CD4-positive, alpha-beta T cell treated with Interleukin-4 for 4 hours (primary cell): ENCODE measurements at regions not wholly inside any gene's neighbourhood (a gene's known extent, or its start where the extent isn't known, plus 50 kb on each side); places are given as distances from the start of the nearest gene placed in this dataset.
"Not testable (repeated sequence)": the region's sequence is repeated elsewhere in the genome, so short reads cannot be mapped to it uniquely, and the experiment has no call there.

Experiments
- DNase-seq: peaks from one replicate; pipeline ENCODE4 v3.0.0-alpha.2; 2020

DNA sequence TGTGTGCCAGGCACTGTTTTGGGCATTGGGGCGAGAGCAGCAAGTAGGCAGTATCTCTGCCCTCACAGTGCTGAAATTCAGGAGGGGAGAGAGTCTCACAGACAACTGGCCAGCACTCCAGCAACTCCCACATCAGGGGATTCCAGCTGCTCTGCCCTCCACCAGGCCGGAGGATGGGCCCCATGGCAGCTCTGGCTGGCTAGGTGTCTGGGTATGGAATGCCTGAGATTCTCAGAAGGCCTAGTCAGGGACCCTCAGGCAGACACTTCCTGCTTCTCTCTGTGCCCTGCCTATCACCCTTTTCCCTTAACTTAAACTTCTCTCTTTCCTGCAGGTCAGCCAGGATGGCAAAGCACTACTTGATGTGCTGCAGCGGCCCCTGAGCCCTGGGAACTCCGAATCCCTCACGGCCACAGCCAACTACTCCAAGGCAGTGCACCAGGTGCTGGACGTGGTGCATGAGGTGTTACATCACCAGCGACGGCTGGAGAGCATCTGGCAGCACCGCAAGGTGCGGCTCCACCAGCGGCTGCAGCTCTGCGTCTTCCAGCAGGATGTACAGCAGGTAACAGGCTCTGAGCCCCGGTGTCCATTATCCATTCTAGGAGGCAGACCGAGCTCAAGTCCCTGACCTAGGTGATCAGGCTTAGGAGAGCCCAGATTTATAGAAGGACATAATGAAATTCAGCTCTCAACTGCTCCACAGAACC lies 342.2 kb upstream of the ROPN1 start:
- no peak for DNase-seq

DNA sequence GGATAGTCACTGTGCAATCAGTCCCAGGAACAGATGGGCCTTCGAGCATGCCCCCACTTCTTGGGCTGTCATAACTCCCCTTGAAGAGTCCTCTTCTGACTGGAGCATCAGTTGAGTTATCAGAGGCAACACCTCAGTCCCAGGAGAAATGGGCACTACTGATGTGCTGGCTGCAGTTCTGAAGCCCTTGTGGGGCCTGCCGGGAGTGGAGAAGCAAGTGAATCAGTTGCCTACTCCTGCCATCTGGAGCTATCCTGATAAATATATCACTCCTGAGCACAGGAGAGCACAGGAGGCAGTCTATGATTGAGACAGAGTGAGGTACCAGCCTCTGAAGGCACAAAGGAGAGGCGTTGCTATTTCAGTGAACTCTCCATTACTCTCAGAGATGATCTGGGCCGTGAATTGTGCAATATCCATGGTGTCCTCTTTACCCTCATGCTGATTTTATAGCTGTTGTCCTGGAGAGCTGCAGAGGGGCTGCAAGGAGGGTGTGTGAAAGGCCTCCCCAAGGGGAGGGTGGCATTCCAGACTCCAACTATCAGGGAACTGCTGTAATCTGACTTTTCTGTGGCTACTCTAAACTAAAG lies 344.2 kb upstream of the ROPN1 start:
- DNase-seq: no peak

DNA sequence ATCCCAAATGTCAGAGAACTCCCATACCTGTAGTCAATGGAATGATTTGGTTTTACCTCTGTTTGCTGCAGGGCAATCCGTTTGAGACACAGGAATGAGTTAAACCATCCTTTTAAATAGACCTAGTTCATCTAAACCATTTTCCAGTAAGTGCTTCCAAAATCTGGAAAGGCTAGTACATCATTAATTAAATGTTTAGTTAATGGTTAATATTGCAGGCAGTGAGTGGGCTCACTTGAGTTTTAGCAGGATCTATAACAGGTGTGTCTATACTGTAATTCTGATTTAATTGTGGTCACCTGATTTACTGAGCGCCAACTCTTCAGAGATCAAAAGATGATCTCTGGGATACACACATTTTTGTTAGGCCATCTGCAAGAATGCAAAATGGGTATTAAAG lies 353.9 kb upstream of the ROPN1 start:
- no peak for DNase-seq

DNA sequence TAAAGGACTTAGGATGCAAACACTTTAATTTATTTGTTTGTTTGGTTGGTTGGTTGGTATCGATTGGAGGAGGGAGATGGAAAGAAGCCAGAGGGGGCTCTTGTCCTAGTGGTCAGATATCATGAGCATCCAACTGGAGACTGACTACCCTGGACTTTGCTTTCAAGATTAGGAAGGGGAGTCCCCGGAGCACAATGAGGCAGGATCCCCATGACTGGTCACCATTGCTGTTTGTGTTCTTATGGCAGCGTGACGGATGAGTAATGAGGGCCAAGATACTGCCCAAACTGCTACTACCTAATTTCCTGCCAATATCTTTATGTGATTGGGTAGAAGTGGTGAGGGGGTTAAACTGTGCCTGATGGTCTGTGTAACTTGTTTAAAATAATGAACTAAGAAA lies 354.6 kb upstream of the ROPN1 start:
- no peak for DNase-seq

DNA sequence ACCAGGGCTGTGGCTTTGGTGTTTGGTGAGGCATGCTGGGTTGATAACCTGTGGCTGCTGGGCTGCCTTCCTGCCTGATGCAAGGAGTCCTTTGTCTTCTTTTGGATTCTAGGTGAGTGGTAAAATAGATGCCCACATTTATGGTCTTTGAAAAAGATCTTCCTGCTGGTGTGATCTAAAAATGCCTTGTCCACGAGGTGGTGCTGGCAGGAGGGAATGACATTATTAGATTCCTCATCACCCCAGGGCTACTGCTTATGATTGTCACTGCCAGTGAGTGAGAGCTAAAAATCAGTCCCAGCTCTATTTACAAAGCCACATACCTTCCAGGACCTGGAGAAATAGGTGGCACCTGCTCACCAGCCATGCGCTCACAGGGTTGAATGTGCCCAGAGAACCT lies 355.5 kb upstream of the ROPN1 start:
- DNase-seq: no peak

DNA sequence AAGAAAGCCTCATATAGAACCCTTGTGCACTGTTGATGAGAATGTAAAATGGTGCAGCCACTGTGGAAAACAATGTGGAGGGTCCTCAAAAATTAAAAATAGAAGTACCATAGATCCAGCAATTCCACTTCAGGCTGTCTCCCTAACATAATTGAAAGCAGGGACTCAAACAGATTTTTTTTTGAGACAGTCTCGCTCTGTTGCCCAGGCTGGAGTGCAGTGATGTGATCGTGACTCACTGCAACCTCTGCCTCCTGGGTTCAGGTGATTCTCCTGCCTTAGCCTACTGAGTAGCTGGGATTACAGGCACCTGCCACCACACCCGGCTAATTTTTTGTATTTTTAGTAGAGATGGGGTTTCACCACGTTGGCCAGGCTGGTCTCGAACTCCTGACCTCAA lies 356.6 kb upstream of the ROPN1 start:
- DNase-seq: not testable (repeated sequence)

DNA sequence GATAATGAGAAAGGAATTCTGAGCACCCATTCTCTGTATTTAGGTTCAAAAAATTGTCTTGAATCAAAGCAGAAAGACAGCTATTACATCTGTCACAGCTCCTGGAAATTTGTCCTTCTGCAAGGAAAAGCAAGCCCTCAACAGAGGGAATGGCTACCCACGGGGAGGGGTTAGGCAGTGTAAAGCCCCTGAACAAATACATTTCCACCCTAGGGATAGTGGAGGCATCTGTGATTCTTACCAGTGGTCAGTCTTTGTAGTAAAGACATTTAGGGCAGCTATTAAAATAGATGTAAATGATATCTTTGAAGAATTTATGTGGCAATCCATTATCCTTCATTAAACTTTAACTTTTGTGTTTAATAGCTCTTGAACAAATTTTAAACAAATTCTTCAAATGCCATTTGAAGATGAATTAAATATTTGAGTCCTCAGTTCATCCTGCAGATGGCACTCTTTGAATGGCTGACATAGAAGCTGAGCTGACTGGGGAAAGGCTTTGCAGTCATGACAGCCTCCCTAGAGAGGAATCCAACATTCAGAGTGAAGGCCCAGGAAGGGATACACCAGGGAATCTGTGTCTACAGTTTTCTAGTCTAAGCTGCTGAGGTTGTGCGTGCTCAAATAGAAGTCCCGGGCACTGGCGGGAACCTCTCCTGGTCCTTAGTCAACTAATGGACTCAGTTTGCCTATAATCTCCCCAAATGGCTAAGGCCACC lies 359.7 kb upstream of the ROPN1 start:
- no peak for DNase-seq

DNA sequence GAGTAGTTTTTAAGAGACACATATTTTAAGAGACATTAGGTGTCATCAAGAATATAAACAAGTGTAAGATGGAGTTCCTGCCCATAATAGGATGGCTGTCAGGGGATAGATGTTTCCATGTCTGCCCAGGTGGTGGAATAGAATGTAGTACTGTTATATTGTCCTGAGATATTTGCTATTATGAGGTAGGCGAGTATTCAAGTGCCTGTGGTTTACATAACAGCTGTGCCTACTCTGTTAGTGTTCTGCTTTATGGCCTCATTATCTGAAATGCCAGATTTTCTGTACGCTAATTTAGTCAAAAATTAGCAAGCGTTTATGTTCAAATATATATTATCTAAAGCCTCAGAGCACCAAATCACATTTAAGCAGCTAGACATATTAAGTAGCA lies 360.2 kb upstream of the ROPN1 start:
- DNase-seq: no peak

DNA sequence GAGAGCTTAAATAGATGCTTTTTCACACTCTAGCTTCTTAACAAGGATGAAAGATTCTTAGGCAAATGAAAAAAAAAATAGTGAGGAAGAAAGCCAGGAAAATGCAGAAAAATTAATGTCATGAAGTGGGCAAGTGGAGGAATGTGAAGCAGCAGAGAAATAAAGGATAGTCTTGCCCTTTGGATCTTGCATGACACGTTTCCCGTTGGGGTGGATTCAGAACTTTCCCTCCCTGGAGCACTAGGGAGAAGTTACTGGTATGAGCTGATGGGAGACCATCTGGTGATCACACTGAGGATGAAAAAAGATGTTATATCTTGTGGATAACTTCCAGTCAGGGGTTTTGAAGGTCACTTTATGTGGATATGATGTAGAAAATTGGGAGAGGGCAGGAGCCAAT lies 361.8 kb upstream of the ROPN1 start:
- no peak for DNase-seq

DNA sequence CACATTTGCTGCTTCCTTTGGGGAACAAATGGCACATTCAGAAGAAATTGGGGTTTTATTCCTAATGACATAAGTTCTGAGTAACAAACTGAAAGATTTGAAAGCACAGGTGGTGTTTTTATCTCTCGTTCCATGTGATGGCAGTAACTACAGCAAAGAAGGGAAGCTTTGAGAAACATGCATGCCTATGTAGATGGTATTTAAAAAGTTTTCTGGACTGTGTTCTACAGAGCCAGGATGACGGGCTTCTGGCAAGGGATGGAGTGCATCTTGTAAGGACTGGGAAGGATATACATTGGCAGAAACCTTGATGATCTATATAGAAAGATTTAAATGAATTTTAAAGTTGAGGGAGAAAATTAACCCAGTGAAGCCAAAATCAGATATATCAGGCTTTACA lies 362.2 kb upstream of the ROPN1 start:
- no peak for DNase-seq

DNA sequence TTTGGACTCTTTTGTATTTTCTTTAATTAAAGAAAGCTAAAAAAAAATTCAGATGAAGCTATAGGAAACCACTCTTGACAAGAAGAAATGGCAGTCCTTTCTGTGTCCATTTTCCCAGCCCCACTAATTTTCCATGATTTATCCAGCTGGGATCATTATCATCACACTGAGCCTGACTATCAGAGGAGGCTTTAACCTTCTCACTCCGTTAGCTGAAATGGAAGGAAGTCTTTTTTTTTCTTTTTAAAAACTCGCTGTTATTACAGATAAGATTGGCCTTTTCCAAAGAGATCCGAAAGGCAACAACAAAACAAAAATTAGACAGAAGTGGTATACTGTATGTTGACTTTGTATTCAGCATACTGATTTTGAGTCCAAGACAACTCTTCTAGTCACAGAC lies 366.2 kb upstream of the ROPN1 start:
- DNase-seq: no peak

DNA sequence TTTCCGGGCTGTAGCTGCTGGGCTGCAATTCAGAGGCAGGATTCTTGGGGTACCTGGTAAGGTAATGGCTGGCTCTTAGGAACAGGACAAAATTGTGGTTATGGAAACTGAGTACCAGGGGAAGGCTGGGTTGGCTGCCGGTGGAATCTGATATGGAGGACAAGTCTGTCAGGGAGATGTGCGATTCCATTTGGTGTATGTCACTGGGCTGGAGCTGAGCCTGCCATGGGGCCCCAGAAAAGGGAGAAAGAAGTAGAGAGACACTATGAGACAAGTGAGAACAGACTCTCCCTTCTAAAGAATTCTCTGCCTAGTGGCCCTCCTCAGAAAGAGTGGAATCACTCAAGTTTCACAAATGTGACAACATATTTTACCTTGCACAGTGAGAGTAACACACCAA lies 368.2 kb upstream of the ROPN1 start:
- DNase-seq: no peak

DNA sequence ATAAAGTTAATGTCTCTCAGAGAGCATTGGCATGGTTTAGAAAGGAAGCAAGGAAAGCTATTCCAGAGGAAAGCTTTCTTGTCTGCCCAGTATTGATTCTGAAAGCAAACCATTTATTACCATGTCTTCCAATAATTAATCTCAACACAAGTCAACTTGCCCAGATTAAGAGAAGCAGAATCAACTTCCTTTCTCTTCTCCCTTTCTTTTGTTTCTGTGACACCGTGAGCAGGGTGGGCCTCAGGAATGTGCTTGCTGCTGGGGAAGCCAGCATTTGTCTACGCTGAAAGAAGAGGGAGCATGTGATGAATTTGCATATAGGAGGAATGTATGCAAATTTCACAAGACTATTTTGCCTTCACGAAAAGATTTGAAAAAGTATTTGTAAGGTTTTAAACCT lies 368.6 kb upstream of the ROPN1 start:
- no peak for DNase-seq

DNA sequence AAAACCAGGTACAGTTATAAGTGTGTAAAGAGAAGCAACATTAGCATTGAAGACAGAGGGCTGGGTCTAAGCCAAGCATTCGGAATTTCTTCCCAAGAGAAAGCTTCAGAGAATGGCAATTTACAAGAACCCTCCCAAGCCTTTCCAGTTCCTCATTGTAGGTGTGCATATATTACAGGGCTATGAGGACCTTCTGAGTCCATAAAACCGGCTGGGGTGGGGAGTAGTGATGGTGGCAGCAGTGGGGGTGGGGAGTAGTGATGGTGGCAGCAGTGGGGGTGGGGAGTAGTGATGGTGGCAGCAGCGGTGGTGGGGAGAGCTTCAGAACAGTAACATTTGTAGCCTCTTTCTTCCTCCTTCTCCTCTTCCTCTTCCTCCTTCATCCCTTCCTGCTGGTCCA lies 368.7 kb upstream of the UMPS start:
- DNase-seq: no peak

DNA sequence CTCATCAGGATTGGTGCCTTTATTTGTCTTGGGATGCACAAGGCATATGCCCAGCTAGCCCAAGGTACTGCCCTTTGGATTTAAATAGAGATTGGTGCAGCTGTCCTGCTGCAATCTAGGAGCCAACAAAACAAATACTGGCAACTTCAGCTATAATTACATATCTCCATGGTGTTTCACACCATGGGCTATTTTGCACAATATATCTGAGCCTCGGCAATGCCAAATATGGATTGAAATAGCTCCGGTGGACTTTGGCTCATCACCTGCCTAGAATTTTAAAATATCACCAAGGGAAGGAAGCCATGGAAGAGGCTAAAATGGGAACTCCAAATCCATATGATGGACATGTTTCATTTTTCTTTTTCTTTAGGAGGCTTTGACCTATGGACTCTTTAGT lies 367.8 kb upstream of the UMPS start:
- DNase-seq: no peak

DNA sequence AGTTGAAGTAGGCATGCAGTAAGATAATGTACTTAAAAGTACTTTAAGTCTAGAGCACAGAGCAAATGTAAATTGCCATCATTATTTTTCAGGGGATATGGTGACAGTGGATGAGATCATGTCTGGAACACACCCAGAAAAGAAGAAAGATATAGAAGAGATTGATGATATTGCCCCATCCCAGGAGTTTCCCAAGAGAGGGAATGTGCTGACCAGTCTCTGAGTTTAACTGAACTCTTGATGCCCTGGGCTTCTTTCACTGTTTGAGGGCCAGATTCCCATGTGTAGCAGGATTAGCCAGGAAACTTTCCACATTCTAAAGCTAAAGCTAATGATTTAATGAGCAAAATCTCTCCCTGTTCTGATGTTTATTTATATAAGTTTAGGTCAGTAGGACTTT lies 366.8 kb upstream of the UMPS start:
- no peak for DNase-seq

DNA sequence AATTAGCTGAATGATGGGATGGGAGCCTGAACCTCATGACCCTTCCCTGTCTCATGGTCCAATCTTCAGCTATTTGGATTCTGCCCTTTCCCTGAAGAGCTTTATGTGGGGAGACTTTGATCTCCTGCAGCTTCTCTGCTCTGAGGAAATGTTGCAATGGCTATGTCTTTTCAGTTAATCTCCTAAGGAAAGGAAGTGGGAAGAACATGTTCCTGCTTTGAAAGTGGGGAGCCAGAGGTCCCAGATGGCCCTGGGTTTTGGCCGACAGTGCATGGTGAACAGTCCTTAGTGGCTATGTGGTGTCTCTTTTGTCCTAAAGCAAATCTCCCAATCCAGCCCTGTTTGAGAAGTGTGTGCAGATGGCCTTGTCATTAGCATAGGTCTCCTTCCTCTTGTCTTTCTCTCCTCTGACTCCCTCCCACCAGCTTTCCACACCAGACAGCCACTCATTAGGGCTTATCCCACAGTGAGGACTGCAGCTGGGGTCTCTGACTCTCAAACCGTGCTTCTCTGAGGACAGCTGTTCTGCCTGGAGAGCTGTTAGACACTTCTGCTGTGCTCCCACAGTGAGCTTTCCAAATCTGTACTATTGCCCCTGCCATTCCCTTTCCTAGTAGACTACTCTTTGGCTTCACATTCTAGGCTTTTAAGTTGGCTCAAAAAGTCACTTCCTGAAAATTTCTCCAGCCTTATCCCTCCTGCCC lies 365.8 kb upstream of the UMPS start:
- no peak for DNase-seq

DNA sequence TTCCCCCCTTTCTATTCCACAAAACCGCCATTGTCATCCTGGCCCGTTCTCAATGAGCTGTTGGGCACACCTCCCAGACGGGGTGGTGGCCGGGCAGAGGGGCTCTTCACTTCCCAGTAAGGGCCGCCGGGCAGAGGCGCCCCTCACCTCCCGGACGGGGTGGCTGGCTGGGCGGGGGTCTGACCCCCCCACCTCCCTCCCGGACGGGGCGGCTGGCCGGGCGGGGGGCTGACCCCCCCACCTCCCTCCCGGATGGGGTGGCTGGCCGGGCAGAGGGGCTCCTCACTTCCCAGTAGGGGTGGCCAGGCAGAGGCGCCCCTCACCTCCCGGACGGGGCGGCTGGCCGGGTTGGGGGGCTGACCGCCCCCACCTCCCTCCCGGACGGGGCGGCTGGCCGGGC lies 363.6 kb upstream of the UMPS start:
- DNase-seq: not testable (repeated sequence)

DNA sequence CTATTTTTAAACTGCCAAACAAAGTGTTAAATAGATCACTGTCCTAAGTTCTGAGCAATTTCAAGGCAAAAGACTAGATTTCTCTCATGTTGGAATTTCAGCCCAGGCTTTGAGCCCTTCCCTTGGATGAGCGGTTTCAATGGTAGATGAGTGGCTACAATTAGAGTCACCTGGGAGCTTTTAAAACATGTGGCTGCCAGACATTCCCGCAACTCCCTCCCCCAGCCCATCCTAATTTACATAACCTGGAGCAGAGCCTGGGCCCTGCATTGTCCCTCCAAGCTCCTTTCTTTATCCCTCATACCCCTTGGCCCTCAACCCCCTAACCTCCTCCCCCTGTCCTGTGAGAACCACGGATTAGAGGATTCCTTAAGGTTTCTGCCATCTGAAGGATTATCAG lies 357.5 kb upstream of the UMPS start:
- no peak for DNase-seq

DNA sequence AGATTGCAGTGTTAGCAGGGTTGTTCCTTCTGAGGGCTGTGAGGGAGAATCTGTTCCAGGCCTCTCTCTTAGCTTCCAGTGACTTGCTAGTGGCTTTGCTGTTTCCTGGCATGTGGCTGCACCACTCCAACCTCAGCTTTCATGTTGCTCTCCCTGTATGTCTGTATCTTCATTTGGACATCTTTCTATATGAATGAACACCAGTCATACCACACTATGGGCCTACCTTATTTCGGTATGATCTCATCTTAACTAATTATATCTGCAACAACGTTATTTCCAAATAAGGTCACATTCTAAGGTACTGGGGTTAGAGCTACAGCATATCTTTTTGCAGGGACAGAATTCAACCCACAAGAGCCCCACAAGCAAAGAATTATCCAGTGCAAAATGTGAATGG lies 356.7 kb upstream of the UMPS start:
- DNase-seq: no peak

DNA sequence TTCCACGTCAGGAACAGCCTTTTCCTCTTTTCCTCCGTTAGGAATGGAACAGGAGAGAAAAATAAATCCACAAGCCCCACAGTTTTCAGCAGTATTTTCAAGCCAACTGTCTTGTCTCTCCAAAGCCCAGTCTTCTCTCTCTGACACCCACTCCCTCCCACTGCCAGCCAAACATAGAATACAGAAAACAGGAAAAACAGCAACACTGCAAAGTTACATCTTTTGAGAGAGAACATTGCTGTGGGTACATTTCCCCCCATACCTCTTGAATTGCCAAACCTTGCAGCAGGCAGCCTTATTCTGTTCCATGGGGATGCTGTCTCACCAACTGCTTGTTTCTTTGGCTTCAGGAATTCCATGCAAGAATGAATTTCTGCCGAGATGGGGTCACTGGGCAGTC lies 355.7 kb upstream of the UMPS start:
- no peak for DNase-seq

DNA sequence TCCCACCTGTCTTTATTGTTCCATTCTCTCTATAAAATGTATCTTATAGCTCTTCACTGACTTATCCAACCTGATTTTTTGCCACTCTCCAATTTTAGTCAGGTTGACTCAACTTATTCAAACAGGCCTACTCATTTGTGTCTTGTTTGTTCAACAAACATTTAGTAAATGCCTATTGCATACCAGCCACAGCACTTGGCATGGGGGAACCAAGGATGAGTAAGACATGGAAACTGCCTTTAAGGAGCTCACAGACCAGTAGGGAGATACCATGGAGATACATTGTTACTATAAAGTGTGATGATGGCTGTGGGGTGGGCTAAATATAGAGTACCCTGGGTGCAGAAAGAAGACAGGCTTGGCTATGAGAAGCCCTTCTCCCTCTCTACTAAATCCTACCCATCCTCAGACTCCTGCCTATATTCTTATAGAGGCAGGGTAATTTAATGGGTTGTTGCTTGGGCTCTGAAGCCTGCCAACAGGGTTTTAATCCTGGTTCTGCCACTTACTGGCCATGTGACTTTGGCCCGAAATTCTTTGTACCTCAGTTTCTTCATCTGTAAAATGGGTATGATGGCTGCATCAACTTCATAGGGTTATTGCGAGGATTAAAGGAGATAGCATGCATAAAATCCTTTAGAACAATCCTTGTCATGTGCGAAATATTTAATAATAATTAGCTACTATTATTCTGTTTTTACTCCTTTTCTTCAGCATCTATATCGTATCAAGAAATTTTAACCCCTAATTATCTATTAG lies 348.5 kb upstream of the UMPS start:
- DNase-seq: no peak

DNA sequence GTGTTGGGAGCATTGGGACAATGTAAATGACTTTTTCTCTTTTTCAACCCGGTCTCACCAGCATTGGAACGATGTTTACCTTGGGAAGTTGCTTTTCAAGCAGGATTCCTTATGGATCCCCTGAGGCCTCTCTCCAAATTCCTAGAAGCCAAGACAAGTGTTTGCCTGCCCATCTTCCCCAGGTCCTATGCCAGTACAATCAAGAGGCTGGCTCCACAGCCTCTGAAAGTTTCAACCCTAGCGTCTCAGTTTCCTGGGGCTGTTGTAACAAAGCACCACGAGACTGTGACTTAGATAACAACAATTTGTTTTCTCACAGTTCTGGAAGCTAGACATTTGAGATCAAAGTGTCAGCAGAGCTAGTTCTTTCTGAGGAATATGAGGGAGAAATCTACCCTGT lies 347.2 kb upstream of the UMPS start:
- no peak for DNase-seq
